Neural cell (in vitro differentiated cells): ENCODE measurements at regions not wholly inside any gene's neighbourhood (a gene's known extent, or its start where the extent isn't known, plus 50 kb on each side); places are given as distances from the start of the nearest gene placed in this dataset.

ENCODE experiments used
- H2AFZ ChIP-seq: fragments of 200-600, 300-800 bp; sonication (generic), shearing (Covaris generic); 2 replicates; pipeline ENCODE4 v1.6.0; 2014; ENCODE audit warnings: low read depth, mild to moderate bottlenecking, antibody characterized with exemption, low read length, moderate library complexity
- H3F3A ChIP-seq: fragments of 200-600 bp; shearing (Covaris generic); 2 replicates; pipeline ENCODE4 v1.6.1; 2016; ENCODE audit warnings: mild to moderate bottlenecking, moderate library complexity, mixed read lengths, antibody characterized with exemption, low read length; ENCODE audit not compliant: insufficient read depth, poor library complexity, severe bottlenecking
- H3K27ac ChIP-seq: fragments of 200-600, 300-800 bp; sonication (generic), shearing (Covaris generic); 2 replicates; pipeline ENCODE4 v1.5.1; 2014; ENCODE audit warnings: mild to moderate bottlenecking, low read length, moderate library complexity
- H3K27me3 ChIP-seq: fragments of 300-800, 200-600 bp; sonication (generic), shearing (Covaris generic); 2 replicates; pipeline ENCODE4 v1.6.0; 2014; ENCODE audit warnings: mild to moderate bottlenecking, low read depth, low read length, moderate library complexity; ENCODE audit not compliant: insufficient read depth
- H3K36me3 ChIP-seq: fragments of 300-800, 200-600 bp; sonication (generic), shearing (Covaris generic); 2 replicates; pipeline ENCODE4 v1.5.1; 2014; ENCODE audit warnings: mild to moderate bottlenecking, antibody characterized with exemption, low read length, moderate library complexity; ENCODE audit not compliant: insufficient read depth
- H3K4me2 ChIP-seq: fragments of 300-800, 200-600 bp; sonication (generic), shearing (Covaris generic); 2 replicates; pipeline ENCODE4 v1.6.0; 2014; ENCODE audit warnings: mild to moderate bottlenecking, low read length
- H3K4me3 ChIP-seq: fragments of 300-800, 200-600 bp; sonication (generic), shearing (Covaris generic); 2 replicates; pipeline ENCODE4 v1.5.1; 2014; ENCODE audit warnings: mild to moderate bottlenecking, low read length, moderate library complexity
- H3K79me2 ChIP-seq: fragments of 200-600 bp; shearing (Covaris generic); replicated peaks from 2 replicates; pipeline ENCODE4 v1.6.0; 2014; ENCODE audit warnings: mild to moderate bottlenecking, low read length, moderate library complexity; ENCODE audit not compliant: insufficient read depth
- H3K9ac ChIP-seq: fragments of 300-800, 200-600 bp; sonication (generic), shearing (Covaris generic); 2 replicates; pipeline ENCODE4 v1.6.1; 2016; ENCODE audit warnings: mild to moderate bottlenecking, low read length, mixed read lengths
- H3K9me2 ChIP-seq: fragments of 200-600 bp; shearing (Covaris generic); 2 replicates; pipeline ENCODE4 v1.6.1; 2016; ENCODE audit warnings: mild to moderate bottlenecking, low read length, mixed read lengths; ENCODE audit not compliant: insufficient read depth
- H3K9me3 ChIP-seq: fragments of 200-600, 300-800 bp; sonication (generic), shearing (Covaris generic); 2 replicates; pipeline ENCODE4 v1.6.1; 2016; ENCODE audit warnings: mild to moderate bottlenecking, mixed run types, low read length, moderate library complexity, mixed read lengths
- H4K20me1 ChIP-seq: fragments of 200-600 bp; shearing (Covaris generic); 2 replicates; pipeline ENCODE4 v1.6.1; 2016; ENCODE audit warnings: mild to moderate bottlenecking, mixed run types; ENCODE audit not compliant: insufficient read depth
- EP300 ChIP-seq: fragments of 450-650 bp; conservative IDR thresholded peaks from 2 replicates; pipeline ENCODE4 v1.6.1; 2014; ENCODE audit warnings: antibody characterized with exemption, mild to moderate bottlenecking, moderate library complexity; ENCODE audit not compliant: poor library complexity, severe bottlenecking
- EZH2 ChIP-seq: fragments of 200-600, 300-800 bp; shearing (Covaris generic), sonication (generic); IDR thresholded peaks from 2 replicates; pipeline ENCODE4 v1.6.1; 2014; ENCODE audit warnings: antibody characterized with exemption, low read length, borderline replicate concordance, mild to moderate bottlenecking; ENCODE audit not compliant: insufficient read depth, poor library complexity, severe bottlenecking
- MXI1 ChIP-seq: fragments of 450-650 bp; conservative IDR thresholded peaks from 2 replicates; pipeline ENCODE4 v1.6.1; 2014; ENCODE audit warnings: antibody characterized with exemption, mild to moderate bottlenecking; ENCODE audit not compliant: poor library complexity, severe bottlenecking
- POLR2AphosphoS5 ChIP-seq: IDR thresholded peaks from 2 replicates; pipeline ENCODE4 v1.6.1; 2012
- RAD21 ChIP-seq: fragments of 450-650 bp; conservative IDR thresholded peaks from 2 replicates; pipeline ENCODE4 v1.6.1; 2014; ENCODE audit warnings: antibody characterized with exemption, mild to moderate bottlenecking, moderate library complexity
- TAF1 ChIP-seq: IDR thresholded peaks from 2 replicates; pipeline ENCODE4 v1.6.1; 2012; ENCODE audit warnings: low read depth
- TF ChIP-seq, protein P1 (sequence below): IDR thresholded peaks from 2 replicates; pipeline ENCODE4 v1.6.1; 2012; ENCODE audit warnings: borderline replicate concordance
- TF ChIP-seq, protein P2 (sequence below): fragments of 450-650 bp; IDR thresholded peaks from 2 replicates; pipeline ENCODE4 v1.5.1; 2014; ENCODE audit warnings: antibody characterized with exemption, mild to moderate bottlenecking, moderate library complexity; ENCODE audit not compliant: poor library complexity, severe bottlenecking

DNA sequence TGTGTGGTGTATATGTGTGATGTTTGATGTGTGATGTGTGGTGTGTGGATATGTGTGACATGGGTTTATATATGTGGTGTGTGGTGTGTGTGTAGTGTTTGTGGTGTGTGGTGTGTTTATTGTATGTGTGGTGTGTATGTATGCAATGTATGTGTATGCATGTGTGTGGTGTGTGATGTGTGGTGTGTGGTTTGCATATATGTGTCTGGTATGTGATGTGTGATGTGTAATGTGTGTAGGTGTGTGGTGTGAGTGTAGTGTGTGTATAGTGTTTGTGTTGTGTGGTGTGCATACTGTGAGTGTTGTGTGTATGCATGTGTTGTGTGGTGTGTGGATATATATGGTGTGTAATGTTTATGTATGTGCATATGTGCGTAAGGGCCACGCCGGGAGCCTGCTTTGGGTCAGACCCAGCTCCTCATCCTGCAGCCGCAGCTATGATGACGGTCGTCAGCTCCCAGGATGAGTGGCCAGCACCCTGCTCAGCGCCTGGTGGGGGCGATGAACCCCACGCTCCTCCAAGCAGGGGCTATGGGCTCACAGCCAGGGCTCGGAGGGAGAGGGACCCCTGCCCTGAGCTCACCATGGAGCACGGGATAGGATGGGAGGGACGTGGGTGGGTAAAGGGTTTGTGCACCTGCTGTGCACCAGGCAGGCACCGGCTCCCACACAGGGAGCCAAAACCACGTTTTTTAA lies 331.3 kb downstream of the EIPR1 start:
- no peaks in the 10 kb centered on the region for H3K27me3 ChIP-seq
- H2AFZ ChIP-seq, result no peak overlapping the region
- H3F3A ChIP-seq, result no peaks in the 10 kb centered on the region
- H4K20me1 ChIP-seq, result no peaks in the 10 kb centered on the region
- no peak overlapping the region for H3K27ac ChIP-seq
- no peak overlapping the region for H3K4me3 ChIP-seq
- no peaks in the 10 kb centered on the region for H3K9me2 ChIP-seq
- TF ChIP-seq EP300 (no peak), RAD21 (no peak), EZH2 (no peak), TAF1 (no peak)
- TF ChIP-seq, protein P1, sequence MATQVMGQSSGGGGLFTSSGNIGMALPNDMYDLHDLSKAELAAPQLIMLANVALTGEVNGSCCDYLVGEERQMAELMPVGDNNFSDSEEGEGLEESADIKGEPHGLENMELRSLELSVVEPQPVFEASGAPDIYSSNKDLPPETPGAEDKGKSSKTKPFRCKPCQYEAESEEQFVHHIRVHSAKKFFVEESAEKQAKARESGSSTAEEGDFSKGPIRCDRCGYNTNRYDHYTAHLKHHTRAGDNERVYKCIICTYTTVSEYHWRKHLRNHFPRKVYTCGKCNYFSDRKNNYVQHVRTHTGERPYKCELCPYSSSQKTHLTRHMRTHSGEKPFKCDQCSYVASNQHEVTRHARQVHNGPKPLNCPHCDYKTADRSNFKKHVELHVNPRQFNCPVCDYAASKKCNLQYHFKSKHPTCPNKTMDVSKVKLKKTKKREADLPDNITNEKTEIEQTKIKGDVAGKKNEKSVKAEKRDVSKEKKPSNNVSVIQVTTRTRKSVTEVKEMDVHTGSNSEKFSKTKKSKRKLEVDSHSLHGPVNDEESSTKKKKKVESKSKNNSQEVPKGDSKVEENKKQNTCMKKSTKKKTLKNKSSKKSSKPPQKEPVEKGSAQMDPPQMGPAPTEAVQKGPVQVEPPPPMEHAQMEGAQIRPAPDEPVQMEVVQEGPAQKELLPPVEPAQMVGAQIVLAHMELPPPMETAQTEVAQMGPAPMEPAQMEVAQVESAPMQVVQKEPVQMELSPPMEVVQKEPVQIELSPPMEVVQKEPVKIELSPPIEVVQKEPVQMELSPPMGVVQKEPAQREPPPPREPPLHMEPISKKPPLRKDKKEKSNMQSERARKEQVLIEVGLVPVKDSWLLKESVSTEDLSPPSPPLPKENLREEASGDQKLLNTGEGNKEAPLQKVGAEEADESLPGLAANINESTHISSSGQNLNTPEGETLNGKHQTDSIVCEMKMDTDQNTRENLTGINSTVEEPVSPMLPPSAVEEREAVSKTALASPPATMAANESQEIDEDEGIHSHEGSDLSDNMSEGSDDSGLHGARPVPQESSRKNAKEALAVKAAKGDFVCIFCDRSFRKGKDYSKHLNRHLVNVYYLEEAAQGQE, result no peak
- no peaks in the 10 kb centered on the region for H3K36me3 ChIP-seq
- no peaks in the 10 kb centered on the region for H3K9me3 ChIP-seq
- no peak overlapping the region for H3K4me2 ChIP-seq
- H3K79me2 ChIP-seq, result no peaks in the 10 kb centered on the region
- no peak overlapping the region for H3K9ac ChIP-seq

DNA sequence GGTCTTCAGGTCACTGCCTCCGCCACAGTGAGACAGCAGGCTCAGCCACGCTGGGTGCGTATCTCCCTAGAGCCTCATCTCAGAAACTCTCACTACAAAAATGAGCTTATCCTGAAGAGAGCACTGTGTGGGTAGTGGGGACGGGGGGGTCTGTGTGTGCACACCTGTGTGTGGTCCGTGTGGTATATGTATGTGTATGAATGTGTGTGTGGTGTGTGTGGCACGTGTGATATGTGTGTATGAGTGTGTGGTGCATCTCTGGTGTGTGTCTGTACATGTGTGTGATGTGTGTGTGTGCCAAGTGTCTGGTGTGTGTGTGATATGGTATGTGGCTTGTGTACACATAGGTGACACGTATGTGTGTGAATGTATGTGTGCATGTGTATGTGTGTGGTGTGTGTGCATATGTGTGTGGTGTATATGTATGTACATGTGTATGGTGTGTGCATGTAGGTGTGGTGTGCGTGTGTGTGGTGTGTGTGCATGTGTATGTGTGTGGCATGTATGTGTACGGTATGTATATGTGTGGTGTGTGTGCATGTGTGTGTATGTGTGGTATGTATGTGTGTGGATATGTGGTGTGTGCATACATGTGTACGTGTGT lies 332.2 kb downstream of the EIPR1 start:
- H3K4me3 ChIP-seq, result no peak overlapping the region
- no peaks in the 10 kb centered on the region for H3K79me2 ChIP-seq
- no peak for TF ChIP-seq POLR2AphosphoS5
- TF ChIP-seq, protein P2, sequence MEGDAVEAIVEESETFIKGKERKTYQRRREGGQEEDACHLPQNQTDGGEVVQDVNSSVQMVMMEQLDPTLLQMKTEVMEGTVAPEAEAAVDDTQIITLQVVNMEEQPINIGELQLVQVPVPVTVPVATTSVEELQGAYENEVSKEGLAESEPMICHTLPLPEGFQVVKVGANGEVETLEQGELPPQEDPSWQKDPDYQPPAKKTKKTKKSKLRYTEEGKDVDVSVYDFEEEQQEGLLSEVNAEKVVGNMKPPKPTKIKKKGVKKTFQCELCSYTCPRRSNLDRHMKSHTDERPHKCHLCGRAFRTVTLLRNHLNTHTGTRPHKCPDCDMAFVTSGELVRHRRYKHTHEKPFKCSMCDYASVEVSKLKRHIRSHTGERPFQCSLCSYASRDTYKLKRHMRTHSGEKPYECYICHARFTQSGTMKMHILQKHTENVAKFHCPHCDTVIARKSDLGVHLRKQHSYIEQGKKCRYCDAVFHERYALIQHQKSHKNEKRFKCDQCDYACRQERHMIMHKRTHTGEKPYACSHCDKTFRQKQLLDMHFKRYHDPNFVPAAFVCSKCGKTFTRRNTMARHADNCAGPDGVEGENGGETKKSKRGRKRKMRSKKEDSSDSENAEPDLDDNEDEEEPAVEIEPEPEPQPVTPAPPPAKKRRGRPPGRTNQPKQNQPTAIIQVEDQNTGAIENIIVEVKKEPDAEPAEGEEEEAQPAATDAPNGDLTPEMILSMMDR, result no peak
- no peak for TF ChIP-seq TAF1
- TF ChIP-seq RAD21, result no peak
- TF ChIP-seq MXI1, result no peak
- TF ChIP-seq EZH2, result no peak
- TF ChIP-seq EP300, result no peak
- no peaks in the 10 kb centered on the region for H3K9me2 ChIP-seq
- H3K9me3 ChIP-seq, result no peaks in the 10 kb centered on the region
- H3K36me3 ChIP-seq, result no peaks in the 10 kb centered on the region
- H3K4me2 ChIP-seq, result no peak overlapping the region
- no peak overlapping the region for H2AFZ ChIP-seq
- H3K9ac ChIP-seq, result no peak overlapping the region
- no peaks in the 10 kb centered on the region for H3K27me3 ChIP-seq
- H3F3A ChIP-seq, result no peaks in the 10 kb centered on the region
- no peak overlapping the region for H3K27ac ChIP-seq
- H4K20me1 ChIP-seq, result no peaks in the 10 kb centered on the region
